ENCODE measurements at regions not wholly inside any gene's neighbourhood (a gene's known extent, or its start where the extent isn't known, plus 50 kb on each side); places are given as distances from the start of the nearest gene placed in this dataset.

- no peak for DNase-seq (ENCODE audit: low read depth)
Measured at GRCh38 chr4:65747386-65747785, 77.1 kb upstream of the EPHA5 start.

- DNase-seq (ENCODE audit: low read depth) = no peak
Measured at GRCh38 chr4:65738134-65738533, 67.8 kb upstream of the EPHA5 start.

- no peak for DNase-seq (ENCODE audit: low read depth)
Measured at GRCh38 chr4:65737672-65738071, 67.4 kb upstream of the EPHA5 start.

GRCh38 chr4:65724973-65725372, 54.7 kb upstream of the EPHA5 start:
- no peak for DNase-seq (ENCODE audit: low read depth)
